HG03196 (cell line): ENCODE measurements at regions not wholly inside any gene's neighbourhood (a gene's known extent, or its start where the extent isn't known, plus 50 kb on each side); places are given as distances from the start of the nearest gene placed in this dataset.
A peak's percentile ranks its signal among the peaks of the same experiment; 100 is the strongest.

Experiments used
- ATAC-seq: cut with Tn5 transposase; IDR thresholded peaks from one replicate; pipeline ENCODE4 v1.9.1; 2021; ENCODE audit not compliant: unreplicated experiment

GRCh38 chr4:156252358-156252921 lies 298.8 kb upstream of the CTSO start:
- no peak for ATAC-seq

DNA sequence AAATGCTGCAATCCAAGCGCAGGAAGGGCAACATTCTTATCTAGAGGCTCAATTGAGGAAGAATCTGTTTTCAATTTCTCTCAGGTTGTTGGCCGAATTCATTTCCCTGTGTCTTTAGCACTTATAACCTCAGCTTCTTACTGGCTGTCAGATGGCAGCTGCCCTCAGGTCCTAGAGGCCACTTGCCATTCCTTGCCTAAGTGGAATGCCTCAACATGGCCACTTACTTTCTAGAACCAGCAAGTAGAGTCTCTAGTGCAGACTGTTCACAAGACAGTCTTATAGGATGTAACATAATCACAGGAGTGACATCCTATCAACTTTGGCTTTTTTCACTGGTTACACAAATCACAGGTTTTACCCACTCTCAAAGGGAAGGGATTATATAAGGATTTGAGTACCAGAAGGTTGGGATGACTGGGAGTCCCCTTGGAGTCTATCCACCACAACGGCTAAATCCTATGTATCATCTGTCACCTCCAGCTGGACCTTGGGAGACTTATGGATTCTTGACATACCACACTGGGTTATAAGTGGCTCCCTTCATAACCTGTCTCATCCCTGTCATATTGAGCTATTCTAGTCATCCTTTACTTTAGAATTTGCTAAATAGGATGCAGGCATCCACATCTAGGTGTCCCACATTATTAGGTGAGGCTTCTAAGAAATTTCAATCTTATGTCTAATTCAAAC lies 297.9 kb upstream of the CTSO start:
- no peak for ATAC-seq

DNA sequence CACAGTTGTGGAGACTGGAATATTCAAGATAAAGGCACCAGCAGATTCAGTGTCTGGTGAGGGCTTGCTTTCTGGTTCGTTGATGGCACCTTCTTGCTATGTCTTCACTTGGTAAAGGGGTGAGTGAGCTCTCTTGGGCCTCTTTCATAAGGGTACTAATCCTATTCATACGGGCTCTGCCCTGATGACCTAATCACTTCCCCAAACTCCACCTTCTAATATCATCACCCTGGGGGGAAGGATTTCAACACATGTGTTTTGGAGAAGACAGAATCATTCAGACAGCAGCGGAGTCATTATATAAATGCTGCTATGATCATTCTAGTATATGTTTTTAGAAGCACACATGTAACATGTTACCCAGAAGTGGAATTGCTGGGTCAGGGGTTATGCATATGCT lies 295.3 kb upstream of the CTSO start:
- ATAC-seq = no peak

- ATAC-seq = no peak
These were observed 293.8 kb upstream of the CTSO start for GRCh38 chr4:156247470-156247869.

DNA sequence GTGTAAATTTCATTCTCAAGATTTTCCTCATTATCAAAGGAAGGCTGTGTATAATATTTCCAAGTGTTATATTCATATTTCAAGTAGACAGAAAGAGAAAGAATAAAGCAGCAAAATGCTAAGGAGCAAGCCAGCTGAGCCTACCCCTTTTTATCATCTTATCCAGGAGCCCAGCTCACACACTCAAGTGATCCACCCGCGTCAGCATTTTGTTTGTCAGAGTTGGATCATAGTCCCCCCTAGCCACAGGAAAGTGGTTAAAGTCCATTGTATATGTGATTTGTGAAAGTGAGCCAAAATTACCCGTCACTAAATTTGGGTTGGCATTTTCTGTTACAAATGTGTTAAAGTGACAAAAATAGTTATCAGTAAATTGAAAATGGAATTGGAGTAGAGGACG lies 289.3 kb upstream of the CTSO start:
- no peak for ATAC-seq

DNA sequence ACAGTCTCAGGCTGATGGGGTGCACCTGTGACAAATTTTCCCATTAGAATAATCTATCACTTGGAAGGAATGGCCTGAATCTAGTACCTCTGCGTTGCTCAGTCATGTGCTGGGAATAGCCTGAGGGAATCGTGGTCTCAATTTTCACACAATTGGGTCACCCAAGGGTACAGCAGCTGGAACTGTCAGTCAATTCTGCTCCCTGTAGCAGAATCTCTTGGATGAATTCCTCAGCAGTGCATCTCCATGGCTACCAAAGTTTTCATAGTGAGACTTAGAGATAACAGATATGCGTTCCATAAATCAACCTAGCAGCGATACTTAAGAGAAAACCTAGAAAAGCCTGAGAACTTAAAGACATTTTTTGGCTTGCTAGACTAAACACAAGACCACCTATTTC lies 288.7 kb upstream of the CTSO start:
- ATAC-seq = no peak

GRCh38 chr4:156241896-156242295 lies 288.2 kb upstream of the CTSO start:
- no peak for ATAC-seq

- ATAC-seq = no peak
These were observed 284.5 kb upstream of the CTSO start for GRCh38 chr4:156238171-156238570.

- ATAC-seq = no peak
These were observed 283.6 kb upstream of the CTSO start for GRCh38 chr4:156237231-156237630.

DNA sequence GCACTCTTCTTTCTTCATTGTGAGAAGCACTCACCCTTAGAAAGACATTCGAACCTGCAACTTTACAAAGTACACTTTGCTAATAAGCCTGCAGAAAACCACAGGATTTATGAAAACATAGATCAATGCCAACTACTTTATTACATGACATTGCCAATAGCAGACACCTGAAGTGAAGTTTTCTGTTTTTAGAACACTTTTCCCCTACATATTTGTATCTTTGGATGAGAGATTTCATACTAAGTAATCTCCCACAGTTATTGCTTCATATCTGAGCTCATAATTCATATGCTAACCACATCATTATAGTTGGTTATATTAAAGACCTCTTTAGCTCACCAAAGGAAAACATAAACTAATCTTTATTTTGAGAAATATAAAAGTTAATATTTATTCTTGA lies 276.5 kb upstream of the CTSO start:
- ATAC-seq = no peak

GRCh38 chr4:156228676-156229075 lies 275.0 kb upstream of the CTSO start:
- no peak for ATAC-seq

DNA sequence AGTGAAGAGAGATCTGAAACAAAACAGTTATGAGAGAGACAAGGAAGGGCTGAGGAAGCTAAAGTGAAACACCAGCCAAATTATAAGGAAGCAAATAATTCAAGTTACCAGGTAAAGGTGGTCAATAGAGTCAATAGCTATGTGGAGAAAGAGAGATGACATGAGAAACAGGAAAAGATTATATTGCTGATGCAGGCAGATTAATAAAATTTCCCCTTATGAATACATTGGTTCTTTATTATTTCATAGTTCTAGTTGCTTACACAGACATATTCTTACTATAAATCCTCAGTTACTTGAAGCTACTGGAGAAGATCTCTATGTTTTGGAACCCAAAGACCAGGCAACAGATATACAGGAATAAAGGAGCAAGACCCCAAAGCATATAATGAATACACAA lies 273.7 kb upstream of the CTSO start:
- ATAC-seq = no peak

DNA sequence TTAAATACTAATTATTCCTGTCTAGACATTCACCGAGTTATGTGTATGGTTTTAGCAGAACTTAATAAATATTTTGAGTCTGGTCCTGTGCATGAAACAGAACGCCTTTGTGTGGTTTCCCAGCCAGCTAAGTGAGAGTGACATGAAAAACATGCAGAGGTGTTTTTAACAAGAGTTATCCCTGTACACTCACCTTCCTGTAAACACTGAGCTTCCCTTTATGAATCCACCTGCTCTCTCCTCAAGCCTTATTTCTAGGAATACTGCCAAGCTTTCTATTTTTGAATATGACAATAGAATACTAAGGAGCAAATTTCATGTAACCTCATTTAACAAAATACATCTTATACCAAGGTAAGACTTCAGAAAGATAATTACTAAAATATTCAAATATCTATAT lies 270.3 kb upstream of the CTSO start:
- no peak for ATAC-seq

GRCh38 chr4:156217236-156217635 lies 263.6 kb upstream of the CTSO start:
- no peak for ATAC-seq

DNA sequence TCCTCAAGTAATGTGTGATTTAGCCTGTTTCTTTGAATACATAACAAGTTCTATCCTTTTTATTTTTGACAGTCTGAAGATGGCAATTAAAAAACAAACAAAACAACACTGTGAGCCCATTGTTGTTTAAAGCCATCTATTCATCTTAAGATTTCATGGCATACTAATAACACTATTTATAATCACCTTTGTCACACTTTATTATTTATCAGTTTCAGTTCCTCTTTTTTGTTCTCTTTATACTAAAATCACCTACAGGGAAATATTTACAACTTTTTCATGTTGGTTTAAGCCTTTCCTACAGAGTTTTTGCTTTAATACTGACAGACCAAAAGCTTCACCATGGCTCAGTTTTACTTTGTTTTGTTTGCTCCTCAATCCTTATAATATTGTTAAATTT lies 247.4 kb upstream of the CTSO start:
- peak; percentile 93 for ATAC-seq

GRCh38 chr4:156198511-156198910 lies 244.8 kb upstream of the CTSO start:
- ATAC-seq = no peak

DNA sequence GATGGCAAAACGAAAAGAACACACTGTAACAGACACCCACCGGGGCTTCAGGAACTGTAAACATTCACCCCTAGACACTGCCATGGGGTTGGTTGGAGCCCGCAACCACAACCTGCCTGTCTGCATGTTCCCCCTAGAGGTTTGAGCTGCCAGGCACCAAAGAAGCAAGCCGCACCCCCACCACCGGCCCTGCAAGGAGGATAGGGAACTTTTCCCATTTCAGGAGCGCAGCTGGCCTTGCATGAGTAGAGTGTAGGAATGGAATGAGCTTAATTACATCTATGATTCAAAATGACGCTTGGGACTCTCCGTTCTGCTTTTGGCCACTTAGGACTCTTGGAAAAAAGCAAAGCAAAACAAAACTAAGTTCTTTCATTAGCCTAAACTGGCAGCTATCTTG lies 243.6 kb upstream of the CTSO start:
- no peak for ATAC-seq

DNA sequence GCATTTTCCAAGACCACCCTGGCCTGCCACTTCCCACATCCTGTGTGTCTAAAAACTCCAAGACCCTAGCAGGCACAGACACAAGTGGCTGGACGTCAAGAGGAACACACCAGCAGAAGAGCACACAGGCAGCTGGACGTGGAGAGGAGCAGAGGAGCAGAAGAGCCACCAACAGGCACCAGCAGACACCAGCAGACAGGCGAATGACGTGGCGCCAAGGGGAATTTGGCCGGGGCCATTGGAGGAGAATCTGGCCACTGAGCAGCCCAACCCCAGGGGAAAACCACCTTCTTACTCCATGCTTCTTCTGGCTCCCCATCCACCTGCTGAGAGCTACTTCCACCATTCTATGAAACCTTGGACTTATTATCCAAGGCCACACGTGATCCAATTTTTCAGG lies 243.1 kb upstream of the CTSO start:
- no peak for ATAC-seq

DNA sequence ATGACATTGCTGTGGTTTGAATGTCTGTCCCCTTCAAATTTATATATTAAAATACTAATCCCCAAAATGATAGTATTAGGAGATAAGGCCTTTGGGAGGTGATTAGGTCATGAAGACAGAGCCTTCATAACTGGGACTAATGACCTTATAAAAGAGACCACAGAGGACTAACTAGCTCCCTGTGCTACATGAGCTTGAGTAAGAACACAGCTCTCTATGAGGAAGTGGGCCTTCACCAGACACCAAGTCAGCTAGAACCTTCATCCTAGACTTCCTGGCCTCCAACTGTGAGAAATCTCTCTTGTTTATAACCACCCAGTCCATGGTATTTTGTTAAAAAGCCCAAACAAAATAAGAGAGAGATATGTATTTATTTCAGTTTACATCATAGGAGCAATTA lies 242.2 kb upstream of the CTSO start:
- ATAC-seq = peak; percentile 87

DNA sequence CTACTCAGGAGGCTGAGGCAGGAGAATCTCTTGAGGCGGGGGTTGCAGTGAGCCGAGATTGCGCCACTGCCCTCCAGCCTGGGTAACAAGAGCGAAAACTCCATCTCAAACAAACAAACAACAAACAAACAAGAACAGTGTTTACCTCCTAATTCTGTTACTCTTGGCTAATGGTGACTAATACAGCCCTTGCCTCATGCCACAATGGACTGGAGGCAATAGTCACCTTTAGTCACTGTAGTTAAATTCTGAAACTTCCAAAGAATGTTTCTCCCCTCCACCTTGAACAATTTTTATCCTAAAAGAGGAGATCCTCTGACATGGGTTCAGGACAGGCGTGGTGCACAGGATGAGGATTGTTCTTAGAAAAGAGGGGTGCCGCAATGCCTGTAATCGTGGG lies 241.2 kb upstream of the CTSO start:
- ATAC-seq = no peak

- no peak for ATAC-seq
These were observed 240.1 kb upstream of the CTSO start for GRCh38 chr4:156193800-156194199.

GRCh38 chr4:156193106-156193505 lies 239.4 kb upstream of the CTSO start:
- no peak for ATAC-seq

DNA sequence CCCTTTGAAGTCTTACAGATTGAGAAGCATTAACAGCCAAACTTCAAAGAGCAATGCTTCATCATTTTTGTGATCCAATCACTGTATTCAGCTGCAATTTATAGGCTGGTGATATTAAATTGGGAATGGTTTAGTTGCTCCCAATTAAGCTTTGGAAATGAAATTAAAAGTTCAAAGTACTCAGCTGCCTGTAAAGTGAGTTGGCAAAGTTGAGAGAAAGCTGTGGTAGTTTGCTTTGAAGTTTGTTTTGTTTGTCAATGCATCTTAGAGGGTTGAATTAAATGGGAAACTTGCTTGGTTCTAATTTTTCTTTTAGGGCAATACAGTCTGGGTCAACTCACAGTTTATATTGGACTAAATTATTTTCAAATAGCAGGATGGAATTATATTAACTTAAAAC lies 238.4 kb upstream of the CTSO start:
- no peak for ATAC-seq
